Uterus (tissue), 3 donors: ENCODE measurements at regions not wholly inside any gene's neighbourhood (a gene's known extent, or its start where the extent isn't known, plus 50 kb on each side); places are given as distances from the start of the nearest gene placed in this dataset.

Source experiments
- DNase-seq, 2 donors: peaks; one replicate each; pipeline ENCODE4 v3.0.0-alpha.2; 2019 to 2020
- H3K27ac ChIP-seq, 2 donors: fragments of 200-600 bp; sonication (generic); 1 replicate in 1 of 2; 2 replicates in 1 of 2; pipeline ENCODE4 v1.5.1; 2016 to 2018
- H3K27me3 ChIP-seq, 2 donors: fragments of 200-600 bp; sonication (generic); one replicate each; pipeline ENCODE4 v1.5.1; 2018 to 2019; ENCODE audit warnings: control low read depth in 1 of 2
- H3K36me3 ChIP-seq, 2 donors: fragments of 200-600 bp; sonication (generic); one replicate each; pipeline ENCODE4 v1.5.1; 2019; ENCODE audit warnings: control low read depth in 1 of 2
- H3K4me1 ChIP-seq, 2 donors: fragments of 200-600 bp; sonication (generic); one replicate each; pipeline ENCODE4 v1.5.1; 2018 to 2019; ENCODE audit warnings: control low read depth in 1 of 2
- H3K4me3 ChIP-seq, 2 donors: fragments of 200-600 bp; sonication (generic); 1 replicate in 1 of 2; 2 replicates in 1 of 2; pipeline ENCODE4 v1.5.1; 2018 to 2019; ENCODE audit warnings: mild to moderate bottlenecking in 1 of 2
- H3K9me3 ChIP-seq, 2 donors: fragments of 200-600 bp; sonication (generic); one replicate each; pipeline ENCODE4 v1.5.1; 2019; ENCODE audit warnings: control low read depth in 1 of 2
- POLR2A ChIP-seq, 2 donors: fragments of 450-650 bp; IDR thresholded peaks; one replicate each; pipeline ENCODE4 v1.6.1; 2016; ENCODE audit warnings: antibody characterized with exemption in 2 of 2, mild to moderate bottlenecking in 1 of 2, moderate library complexity in 1 of 2
- intact Hi-C: fragments of 100-400 bp; cut with DNase I; formaldehyde crosslinking; loops from one replicate; pipeline ENCODE4 v1.15.1; 2023; ENCODE audit warnings: low total_unique reads
- TF ChIP-seq, protein P1 (sequence below), 4 experiments: fragments of 200-600 bp in 2 of 4; fragments of 450-650 bp in 2 of 4; sonication (generic) in 2 of 4; IDR thresholded peaks; one replicate each; pipeline ENCODE4 v1.5.1; 2016 to 2019; ENCODE audit warnings: antibody characterized with exemption in 4 of 4, mild to moderate bottlenecking in 2 of 4, moderate library complexity in 1 of 4
- donor health status: DM: yes; HTN: yes; CAD: no.

GRCh38 chr5:28500511-28500910 lies 1462.1 kb upstream of the CDH9 start:
- DNase-seq: no peak

GRCh38 chr5:28499766-28500290 lies 1461.4 kb upstream of the CDH9 start:
- no peak for TF ChIP-seq POLR2A (IDR thresholded peaks at IDR 0.05)
- TF ChIP-seq, protein P1, sequence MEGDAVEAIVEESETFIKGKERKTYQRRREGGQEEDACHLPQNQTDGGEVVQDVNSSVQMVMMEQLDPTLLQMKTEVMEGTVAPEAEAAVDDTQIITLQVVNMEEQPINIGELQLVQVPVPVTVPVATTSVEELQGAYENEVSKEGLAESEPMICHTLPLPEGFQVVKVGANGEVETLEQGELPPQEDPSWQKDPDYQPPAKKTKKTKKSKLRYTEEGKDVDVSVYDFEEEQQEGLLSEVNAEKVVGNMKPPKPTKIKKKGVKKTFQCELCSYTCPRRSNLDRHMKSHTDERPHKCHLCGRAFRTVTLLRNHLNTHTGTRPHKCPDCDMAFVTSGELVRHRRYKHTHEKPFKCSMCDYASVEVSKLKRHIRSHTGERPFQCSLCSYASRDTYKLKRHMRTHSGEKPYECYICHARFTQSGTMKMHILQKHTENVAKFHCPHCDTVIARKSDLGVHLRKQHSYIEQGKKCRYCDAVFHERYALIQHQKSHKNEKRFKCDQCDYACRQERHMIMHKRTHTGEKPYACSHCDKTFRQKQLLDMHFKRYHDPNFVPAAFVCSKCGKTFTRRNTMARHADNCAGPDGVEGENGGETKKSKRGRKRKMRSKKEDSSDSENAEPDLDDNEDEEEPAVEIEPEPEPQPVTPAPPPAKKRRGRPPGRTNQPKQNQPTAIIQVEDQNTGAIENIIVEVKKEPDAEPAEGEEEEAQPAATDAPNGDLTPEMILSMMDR (IDR thresholded peaks at IDR 0.05): no peak
- intact Hi-C loops: no loop called here

More at GRCh38 chr5:28500511-28500910, 1462.1 kb upstream of the CDH9 start:
- Histone ChIP-seq H3K36me3 (no peaks in the 10 kb centered on the region), H3K27me3 (no peaks in the 10 kb centered on the region), H3K27ac (no peak overlapping the region), H3K9me3 (no peaks in the 10 kb centered on the region), H3K4me3 (no peak overlapping the region), H3K4me1 (no peaks in the 10 kb centered on the region)
- intact Hi-C loops: no loop called here
- TF ChIP-seq, protein P1 (IDR thresholded peaks at IDR 0.05): no peak
- TF ChIP-seq POLR2A (IDR thresholded peaks at IDR 0.05): no peak

DNA sequence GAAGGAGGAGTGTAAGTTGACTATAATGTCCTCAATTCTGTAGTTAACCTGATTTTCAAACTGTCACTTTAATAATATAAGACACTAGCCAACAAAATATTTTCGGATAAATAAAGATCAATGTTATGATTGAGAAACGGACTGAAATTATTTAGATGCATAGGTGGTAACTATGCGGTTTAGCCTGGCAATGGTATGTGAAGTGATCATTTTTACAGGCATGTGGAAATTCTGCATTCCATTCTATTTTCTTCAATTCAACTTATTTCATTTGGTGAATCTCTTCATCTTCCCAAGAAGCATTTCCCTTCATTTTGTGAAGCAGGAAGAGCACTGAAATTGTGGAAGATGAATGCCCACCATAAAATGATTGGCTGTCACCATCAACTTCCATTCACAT lies 1457.5 kb upstream of the CDH9 start:
- Histone ChIP-seq H3K27me3 (no peaks in the 10 kb centered on the region), H3K9me3 (no peaks in the 10 kb centered on the region), H3K4me3 (no peak overlapping the region), H3K4me1 (no peaks in the 10 kb centered on the region), H3K36me3 (no peaks in the 10 kb centered on the region), H3K27ac (no peak overlapping the region)
- intact Hi-C loops: no loop called here
- TF ChIP-seq POLR2A (IDR thresholded peaks at IDR 0.05): no peak
- TF ChIP-seq, protein P1 (IDR thresholded peaks at IDR 0.05): no peak
- DNase-seq: no peak

More at GRCh38 chr5:28499766-28500290, 1461.4 kb upstream of the CDH9 start:
- Histone ChIP-seq H3K9me3 (no peaks in the 10 kb centered on the region), H3K4me3 (no peak overlapping the region), H3K4me1 (no peaks in the 10 kb centered on the region), H3K27ac (no peak overlapping the region), H3K36me3 (no peaks in the 10 kb centered on the region), H3K27me3 (no peaks in the 10 kb centered on the region)
- no peak for DNase-seq

GRCh38 chr5:28493456-28493855 lies 1455.1 kb upstream of the CDH9 start:
- no peak overlapping the region for H3K27ac ChIP-seq
- DNase-seq: no peak
- H3K36me3 ChIP-seq: no peaks in the 10 kb centered on the region
- no peaks in the 10 kb centered on the region for H3K9me3 ChIP-seq
- H3K4me3 ChIP-seq: no peak overlapping the region
- TF ChIP-seq POLR2A (IDR thresholded peaks at IDR 0.05): no peak
- TF ChIP-seq, protein P1 (IDR thresholded peaks at IDR 0.05): no peak
- no peaks in the 10 kb centered on the region for H3K4me1 ChIP-seq
- intact Hi-C loops: no loop called here
- no peaks in the 10 kb centered on the region for H3K27me3 ChIP-seq

GRCh38 chr5:28488752-28489151 lies 1450.4 kb upstream of the CDH9 start:
- TF ChIP-seq, protein P1 (IDR thresholded peaks at IDR 0.05): no peak
- no peak for TF ChIP-seq POLR2A (IDR thresholded peaks at IDR 0.05)
- Histone ChIP-seq H3K4me1 (no peaks in the 10 kb centered on the region), H3K27ac (no peak overlapping the region), H3K27me3 (no peaks in the 10 kb centered on the region), H3K36me3 (no peaks in the 10 kb centered on the region), H3K4me3 (no peak overlapping the region), H3K9me3 (no peaks in the 10 kb centered on the region)
- intact Hi-C loops: no loop called here
- DNase-seq: no peak
